H9 (cell line): ENCODE measurements at regions not wholly inside any gene's neighbourhood (a gene's known extent, or its start where the extent isn't known, plus 50 kb on each side); places are given as distances from the start of the nearest gene placed in this dataset.

Source experiments
- DNase-seq: peaks from one replicate; pipeline ENCODE4 v3.0.0-alpha.2; 2017
- H2AFZ ChIP-seq: one replicate; pipeline ENCODE4 v1.6.1; 2013; ENCODE audit warnings: mild to moderate bottlenecking, low read length, control low read depth, moderate library complexity
- H2AK5ac ChIP-seq: 2 replicates; pipeline ENCODE4 v1.6.1; 2013; ENCODE audit warnings: low read length, control low read depth, mixed read lengths; ENCODE audit not compliant: insufficient read length
- H2BK120ac ChIP-seq: one replicate; pipeline ENCODE4 v1.6.1; 2013; ENCODE audit warnings: low read depth, mild to moderate bottlenecking, low read length, control low read depth, inconsistent platforms; ENCODE audit not compliant: poor library complexity, severe bottlenecking
- H2BK12ac ChIP-seq: 2 replicates; pipeline ENCODE4 v1.6.1; 2013; ENCODE audit warnings: low read length, control low read depth, mixed read lengths, low read depth; ENCODE audit not compliant: insufficient read length
- H2BK15ac ChIP-seq: 2 replicates; pipeline ENCODE4 v1.6.1; 2013; ENCODE audit warnings: low read depth, low read length, control low read depth
- H2BK20ac ChIP-seq: one replicate; pipeline ENCODE4 v1.6.1; 2013; ENCODE audit warnings: low read depth, mild to moderate bottlenecking, low read length, control low read depth, inconsistent platforms; ENCODE audit not compliant: poor library complexity, severe bottlenecking
- H2BK5ac ChIP-seq: 2 replicates; pipeline ENCODE4 v1.6.1; 2013; ENCODE audit warnings: low read length, control low read depth, mixed read lengths; ENCODE audit not compliant: insufficient read length
- H3K14ac ChIP-seq: 2 replicates; pipeline ENCODE4 v1.6.1; 2013; ENCODE audit warnings: low read length, control low read depth; ENCODE audit not compliant: insufficient read depth
- H3K18ac ChIP-seq: 2 replicates; pipeline ENCODE4 v1.6.1; 2013; ENCODE audit warnings: low read depth, mild to moderate bottlenecking, mixed read lengths, low read length, control low read depth; ENCODE audit not compliant: insufficient read length
- H3K23ac ChIP-seq: 2 replicates; pipeline ENCODE4 v1.6.1; 2013; ENCODE audit warnings: low read length, control low read depth, mixed read lengths, low read depth; ENCODE audit not compliant: insufficient read length
- H3K23me2 ChIP-seq: 2 replicates; pipeline ENCODE4 v1.6.1; 2013; ENCODE audit warnings: low read depth, mild to moderate bottlenecking, mixed read lengths, low read length, control low read depth; ENCODE audit not compliant: insufficient read length, poor library complexity, severe bottlenecking
- H3K27ac ChIP-seq: 2 replicates; pipeline ENCODE4 v1.5.1; 2013; ENCODE audit warnings: low read length, control low read depth, mixed read lengths, low read depth; ENCODE audit not compliant: insufficient read length
- H3K27me3 ChIP-seq: 2 replicates; pipeline ENCODE4 v1.6.1; 2013; ENCODE audit warnings: low read length, control low read depth, inconsistent platforms; ENCODE audit not compliant: insufficient read depth
- H3K4ac ChIP-seq: 2 replicates; pipeline ENCODE4 v1.6.1; 2013; ENCODE audit warnings: low read depth, mild to moderate bottlenecking, control low read depth, inconsistent platforms, low read length, moderate library complexity
- H3K4me1 ChIP-seq: 2 replicates; pipeline ENCODE4 v1.6.1; 2013; ENCODE audit warnings: low read length, control low read depth, inconsistent platforms; ENCODE audit not compliant: insufficient read depth
- H3K4me2 ChIP-seq: 2 replicates; pipeline ENCODE4 v1.6.1; 2013; ENCODE audit warnings: low read length, control low read depth, mixed read lengths; ENCODE audit not compliant: insufficient read length, insufficient read depth
- H3K56ac ChIP-seq: 2 replicates; pipeline ENCODE4 v1.6.1; 2013; ENCODE audit warnings: low read depth, mild to moderate bottlenecking, mixed read lengths, low read length, control low read depth; ENCODE audit not compliant: insufficient read length
- H3K79me1 ChIP-seq: 2 replicates; pipeline ENCODE4 v1.6.1; 2013; ENCODE audit warnings: low read depth, mild to moderate bottlenecking, moderate library complexity, low read length, control low read depth, inconsistent platforms; ENCODE audit not compliant: insufficient read depth, poor library complexity, severe bottlenecking
- H3K79me2 ChIP-seq: 2 replicates; pipeline ENCODE4 v1.6.1; 2013; ENCODE audit warnings: low read length, control low read depth, inconsistent platforms; ENCODE audit not compliant: insufficient read depth
- H3K9ac ChIP-seq: 2 replicates; pipeline ENCODE4 v1.6.1; 2013; ENCODE audit warnings: low read length, control low read depth, mixed read lengths; ENCODE audit not compliant: insufficient read length; ENCODE audit errors: extremely low read depth
- H3K9me3 ChIP-seq: one replicate; pipeline ENCODE4 v1.6.1; 2013; ENCODE audit warnings: low read depth, low read length, inconsistent platforms; ENCODE audit not compliant: control insufficient read depth
- H3T11ph ChIP-seq: one replicate; pipeline ENCODE4 v1.6.1; 2013; ENCODE audit warnings: mild to moderate bottlenecking, low read length, control low read depth, inconsistent platforms
- H4K20me1 ChIP-seq: one replicate; pipeline ENCODE4 v1.6.1; 2013; ENCODE audit not compliant: control insufficient read depth, insufficient read length, insufficient read depth
- H4K5ac ChIP-seq: 2 replicates; pipeline ENCODE4 v1.6.1; 2013; ENCODE audit warnings: low read depth, mild to moderate bottlenecking, mixed read lengths, low read length, control low read depth; ENCODE audit not compliant: insufficient read length
- H4K8ac ChIP-seq: replicated peaks from 2 replicates; pipeline ENCODE4 v1.6.1; 2013; ENCODE audit warnings: low read length, control low read depth, mixed read lengths, low read depth; ENCODE audit not compliant: insufficient read length
- H4K91ac ChIP-seq: 2 replicates; pipeline ENCODE4 v1.6.1; 2013; ENCODE audit warnings: low read depth, mild to moderate bottlenecking, moderate library complexity, mixed read lengths, low read length, control low read depth; ENCODE audit not compliant: insufficient read length
- H3K27ac Mint-ChIP-seq, 3 experiments: 2 replicates in 2 of 3; 3 replicates in 1 of 3; pipeline ENCODE4 v1.8.0; 2020 to 2021; ENCODE audit warnings: mixed read lengths in 3 of 3, mild to moderate bottlenecking in 1 of 3, moderate library complexity in 1 of 3
- H3K27me3 Mint-ChIP-seq: 2 replicates; pipeline ENCODE4 v1.8.0; 2021; ENCODE audit warnings: low read depth, mild to moderate bottlenecking, moderate library complexity, mixed read lengths
- H3K36me3 Mint-ChIP-seq, 3 experiments: 2 replicates in 2 of 3; 3 replicates in 1 of 3; pipeline ENCODE4 v1.8.0; 2020 to 2021; ENCODE audit warnings: low read depth in 3 of 3, mixed read lengths in 3 of 3; ENCODE audit not compliant: insufficient read depth in 1 of 3
- H3K4me1 Mint-ChIP-seq, 2 experiments: 2 replicates each; pipeline ENCODE4 v1.8.0; 2020; ENCODE audit warnings: mixed read lengths in 2 of 2
- H3K4me3 Mint-ChIP-seq, 2 experiments: 2 replicates in 1 of 2; 3 replicates in 1 of 2; pipeline ENCODE4 v1.8.0; 2020 to 2021; ENCODE audit warnings: mild to moderate bottlenecking in 2 of 2, mixed read lengths in 2 of 2, moderate library complexity in 1 of 2
- H3K9me3 Mint-ChIP-seq, 2 experiments: 2 replicates in 1 of 2; 3 replicates in 1 of 2; pipeline ENCODE4 v1.8.0; 2020; ENCODE audit warnings: mild to moderate bottlenecking in 2 of 2, mixed read lengths in 2 of 2, moderate library complexity in 1 of 2
- TF ChIP-seq, protein P1 (sequence below): fragments of 200-600 bp; sonication (generic); conservative IDR thresholded peaks from 3 replicates; pipeline ENCODE4 v1.8.0; 2021; ENCODE audit warnings: antibody characterized with exemption, mild to moderate bottlenecking

DNA sequence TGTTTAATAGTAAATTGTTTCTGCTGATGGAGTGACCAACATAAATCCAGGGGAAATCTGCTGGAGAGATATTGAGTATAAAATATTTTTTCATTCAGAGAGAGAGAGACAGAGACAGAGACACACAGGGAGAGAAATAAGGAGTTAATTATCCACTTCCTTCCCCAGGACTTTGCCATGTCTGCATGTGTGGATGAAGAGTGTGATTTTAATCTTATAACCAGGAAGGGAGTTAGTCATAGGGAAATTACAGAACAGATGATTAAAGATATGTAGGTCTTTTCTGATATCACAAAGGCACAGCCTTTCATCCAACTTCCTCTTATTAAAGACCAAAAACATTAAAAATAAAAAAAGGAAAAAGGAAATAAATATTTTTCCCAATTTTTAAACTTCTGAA lies 526.3 kb downstream of the SPRY1 start:
- Histone ChIP-seq H3K4ac (no peak overlapping the region), H3K79me1 (no peaks in the 10 kb centered on the region), H4K20me1 (no peaks in the 10 kb centered on the region), H4K8ac (no peak overlapping the region), H2BK12ac (no peak overlapping the region), H3K9me3 (no peaks in the 10 kb centered on the region), H3K23ac (no peak overlapping the region), H2BK15ac (no peak overlapping the region), H3K56ac (no peak overlapping the region), H2AK5ac (no peak overlapping the region), H2AFZ (no peak overlapping the region), H2BK20ac (no peak overlapping the region), H4K91ac (no peak overlapping the region), H3K14ac (no peak overlapping the region), H2BK5ac (no peak overlapping the region), H3K27me3 (no peaks in the 10 kb centered on the region), H4K5ac (no peak overlapping the region), H3K23me2 (no peaks in the 10 kb centered on the region), H2BK120ac (no peak overlapping the region), H3K4me1 (no peaks in the 10 kb centered on the region), H3K4me2 (no peak overlapping the region), H3K27ac (no peak overlapping the region), H3K79me2 (no peaks in the 10 kb centered on the region), H3K18ac (no peak overlapping the region), H3K9ac (no peak overlapping the region), H3T11ph (no peak overlapping the region)
- no peaks in the 10 kb centered on the region for H3K27me3 Mint-ChIP-seq
- H3K27ac Mint-ChIP-seq: no peak overlapping the region
- H3K4me1 Mint-ChIP-seq: peaks cover 7 to 8% of the 10 kb centered on the region in 2 experiments
- no peak for DNase-seq
- TF ChIP-seq, protein P1, sequence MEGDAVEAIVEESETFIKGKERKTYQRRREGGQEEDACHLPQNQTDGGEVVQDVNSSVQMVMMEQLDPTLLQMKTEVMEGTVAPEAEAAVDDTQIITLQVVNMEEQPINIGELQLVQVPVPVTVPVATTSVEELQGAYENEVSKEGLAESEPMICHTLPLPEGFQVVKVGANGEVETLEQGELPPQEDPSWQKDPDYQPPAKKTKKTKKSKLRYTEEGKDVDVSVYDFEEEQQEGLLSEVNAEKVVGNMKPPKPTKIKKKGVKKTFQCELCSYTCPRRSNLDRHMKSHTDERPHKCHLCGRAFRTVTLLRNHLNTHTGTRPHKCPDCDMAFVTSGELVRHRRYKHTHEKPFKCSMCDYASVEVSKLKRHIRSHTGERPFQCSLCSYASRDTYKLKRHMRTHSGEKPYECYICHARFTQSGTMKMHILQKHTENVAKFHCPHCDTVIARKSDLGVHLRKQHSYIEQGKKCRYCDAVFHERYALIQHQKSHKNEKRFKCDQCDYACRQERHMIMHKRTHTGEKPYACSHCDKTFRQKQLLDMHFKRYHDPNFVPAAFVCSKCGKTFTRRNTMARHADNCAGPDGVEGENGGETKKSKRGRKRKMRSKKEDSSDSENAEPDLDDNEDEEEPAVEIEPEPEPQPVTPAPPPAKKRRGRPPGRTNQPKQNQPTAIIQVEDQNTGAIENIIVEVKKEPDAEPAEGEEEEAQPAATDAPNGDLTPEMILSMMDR: no peak
- no peaks in the 10 kb centered on the region for H3K36me3 Mint-ChIP-seq
- H3K9me3 Mint-ChIP-seq: no peaks in the 10 kb centered on the region
- H3K4me3 Mint-ChIP-seq: no peak overlapping the region
